Natural killer cell (primary cell): ENCODE measurements at regions not wholly inside any gene's neighbourhood (a gene's known extent, or its start where the extent isn't known, plus 50 kb on each side); places are given as distances from the start of the nearest gene placed in this dataset.

Source experiments
- ATAC-seq, 3 donors: fragments of 150-1000 bp in 2 of 3; fragments of 200-7000 bp in 1 of 3; cut with Tn5 transposase; 1 replicate in 1 of 3; 2 replicates in 2 of 3; pipeline ENCODE4 v1.10.0; 2021; ENCODE audit warnings: mild to moderate bottlenecking in 2 of 3, moderate library complexity in 2 of 3
- DNase-seq, 2 donors: peaks; one replicate each; pipeline versions ENCODE4 v3.0.0 to v3.0.0-alpha.2; 2013 to 2021; ENCODE audit warnings: mixed read lengths in 1 of 2
- H3K27ac ChIP-seq: one replicate; pipeline ENCODE4 v1.5.1; 2013; ENCODE audit warnings: mild to moderate bottlenecking, low read length
- H3K27me3 ChIP-seq: one replicate; pipeline ENCODE4 v1.6.1; 2013; ENCODE audit warnings: low read length; ENCODE audit not compliant: control insufficient read depth, insufficient read depth
- H3K36me3 ChIP-seq: one replicate; pipeline ENCODE4 v1.6.1; 2013; ENCODE audit warnings: low read length; ENCODE audit not compliant: control insufficient read depth, insufficient read depth
- H3K4me1 ChIP-seq: one replicate; pipeline ENCODE4 v1.6.1; 2013; ENCODE audit warnings: low read length; ENCODE audit not compliant: control insufficient read depth, insufficient read depth
- H3K4me3 ChIP-seq: one replicate; pipeline ENCODE4 v1.5.1; 2013; ENCODE audit warnings: low read length
- H3K9me3 ChIP-seq: one replicate; pipeline ENCODE4 v1.6.1; 2013; ENCODE audit warnings: low read length; ENCODE audit not compliant: control insufficient read depth, insufficient read depth
- H3K27ac Mint-ChIP-seq, 2 donors: one replicate each; pipeline ENCODE4 v1.8.0; 2022; ENCODE audit warnings: mild to moderate bottlenecking in 2 of 2, mixed read lengths in 2 of 2, moderate library complexity in 1 of 2
- H3K27me3 Mint-ChIP-seq, 2 donors: one replicate each; pipeline ENCODE4 v1.8.0; 2022; ENCODE audit warnings: low read depth in 2 of 2, mixed read lengths in 2 of 2
- H3K36me3 Mint-ChIP-seq: one replicate; pipeline ENCODE4 v1.8.0; 2022; ENCODE audit warnings: mixed read lengths
- H3K4me1 Mint-ChIP-seq, 2 donors: one replicate each; pipeline ENCODE4 v1.8.0; 2022; ENCODE audit warnings: mixed read lengths in 2 of 2
- H3K4me3 Mint-ChIP-seq: one replicate; pipeline ENCODE4 v1.8.0; 2022; ENCODE audit warnings: mild to moderate bottlenecking, moderate library complexity, mixed read lengths
- H3K9me3 Mint-ChIP-seq, 2 donors: one replicate each; pipeline ENCODE4 v1.8.0; 2022; ENCODE audit warnings: mixed read lengths in 2 of 2
- CTCF ChIP-seq: fragments of 200-600 bp; IDR thresholded peaks from one replicate; pipeline ENCODE4 v1.8.0; 2022; ENCODE audit warnings: antibody characterized with exemption
- WGBS: methylation state at CpG from one replicate; pipeline ENCODE4 v1.1.7; 2013; ENCODE audit warnings: missing lambda C conversion rate; ENCODE audit not compliant: insufficient coverage; 5-methylcytosine and 5-hydroxymethylcytosine counted together
- intact Hi-C: fragments of 100-400 bp; cut with micrococcal nuclease; formaldehyde crosslinking; loops from one replicate; pipeline ENCODE4 v1.14.2; 2022

- Mint-ChIP-seq H3K4me3 (no peak overlapping the region), H3K9me3 (no peaks in the 10 kb centered on the region), H3K27ac (no peak overlapping the region), H3K36me3 (no peaks in the 10 kb centered on the region), H3K4me1 (no peaks in the 10 kb centered on the region), H3K27me3 (no peaks in the 10 kb centered on the region)
- TF ChIP-seq CTCF = no peak
- ATAC-seq (no peak), DNase-seq (no peak)
- H3K9me3 ChIP-seq = no peaks in the 10 kb centered on the region
- H3K36me3 ChIP-seq = no peaks in the 10 kb centered on the region
- no peaks in the 10 kb centered on the region for H3K4me1 ChIP-seq
- H3K27me3 ChIP-seq = no peaks in the 10 kb centered on the region
- intact Hi-C loops = no loop called here
- no peak overlapping the region for H3K27ac ChIP-seq
- WGBS = 93% methylated on average over 1 of the region's 2 CpGs
- H3K4me3 ChIP-seq = no peak overlapping the region
These were observed 83.5 kb upstream of the INTU start for GRCh38 chr4:127548990-127549925.

- H3K27me3 ChIP-seq = no peaks in the 10 kb centered on the region
- Mint-ChIP-seq H3K27me3 (no peaks in the 10 kb centered on the region), H3K4me1 (no peaks in the 10 kb centered on the region), H3K27ac (no peak overlapping the region), H3K9me3 (no peaks in the 10 kb centered on the region), H3K36me3 (no peaks in the 10 kb centered on the region), H3K4me3 (no peak overlapping the region)
- H3K27ac ChIP-seq = no peak overlapping the region
- no peaks in the 10 kb centered on the region for H3K9me3 ChIP-seq
- no peaks in the 10 kb centered on the region for H3K4me1 ChIP-seq
- no peaks in the 10 kb centered on the region for H3K36me3 ChIP-seq
- DNase-seq (no peak), ATAC-seq (no peak)
- no peak for TF ChIP-seq CTCF
- 90% methylated on average over 1 of the region's 1 CpG for WGBS
- H3K4me3 ChIP-seq = no peak overlapping the region
- intact Hi-C loops = no loop called here
These were observed 77.7 kb upstream of the INTU start for GRCh38 chr4:127555106-127555505.

GRCh38 chr4:127558088-127558487 is 74.7 kb upstream of the INTU start:
- Mint-ChIP-seq H3K36me3 (no peaks in the 10 kb centered on the region), H3K27ac (no peak overlapping the region), H3K9me3 (no peaks in the 10 kb centered on the region), H3K4me1 (no peaks in the 10 kb centered on the region), H3K4me3 (no peak overlapping the region), H3K27me3 (no peaks in the 10 kb centered on the region)
- H3K4me3 ChIP-seq = no peak overlapping the region
- DNase-seq (no peak), ATAC-seq (no peak)
- intact Hi-C loops = no loop called here
- no peaks in the 10 kb centered on the region for H3K9me3 ChIP-seq
- H3K4me1 ChIP-seq = no peaks in the 10 kb centered on the region
- TF ChIP-seq CTCF = no peak
- no peaks in the 10 kb centered on the region for H3K27me3 ChIP-seq
- H3K36me3 ChIP-seq = no peaks in the 10 kb centered on the region
- no peak overlapping the region for H3K27ac ChIP-seq
- WGBS = 73% methylated on average over 1 of the region's 4 CpGs
